Left renal pelvis (tissue), 4 donors: ENCODE measurements at regions not wholly inside any gene's neighbourhood (a gene's known extent, or its start where the extent isn't known, plus 50 kb on each side); places are given as distances from the start of the nearest gene placed in this dataset.

Experiments used
- DNase-seq, 4 donors: peaks; one replicate each; pipeline ENCODE4 v3.0.0-alpha.2; 2013; ENCODE audit warnings: low read depth in 4 of 4, low spot score in 3 of 4

DNA sequence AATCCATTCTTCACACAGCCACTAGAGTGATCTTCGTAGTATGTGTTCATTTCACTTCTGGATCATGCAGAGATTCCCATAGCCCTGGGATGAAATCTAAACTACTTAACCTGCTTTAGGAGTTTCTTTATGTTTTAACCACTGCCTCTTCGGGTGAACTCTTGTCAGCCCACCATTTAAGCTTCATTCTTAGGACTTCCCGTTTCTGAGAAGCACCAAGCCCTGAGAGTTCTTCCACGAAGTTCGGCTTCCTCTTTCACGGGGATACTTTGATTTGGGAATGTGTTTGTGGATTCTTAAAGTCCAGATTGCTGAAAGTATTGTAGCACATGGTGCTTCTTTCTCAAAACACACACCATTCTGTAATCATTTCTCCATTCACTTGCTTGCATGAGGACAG is 205.0 kb downstream of the UBE2E3 start:
- DNase-seq, result no peak

DNA sequence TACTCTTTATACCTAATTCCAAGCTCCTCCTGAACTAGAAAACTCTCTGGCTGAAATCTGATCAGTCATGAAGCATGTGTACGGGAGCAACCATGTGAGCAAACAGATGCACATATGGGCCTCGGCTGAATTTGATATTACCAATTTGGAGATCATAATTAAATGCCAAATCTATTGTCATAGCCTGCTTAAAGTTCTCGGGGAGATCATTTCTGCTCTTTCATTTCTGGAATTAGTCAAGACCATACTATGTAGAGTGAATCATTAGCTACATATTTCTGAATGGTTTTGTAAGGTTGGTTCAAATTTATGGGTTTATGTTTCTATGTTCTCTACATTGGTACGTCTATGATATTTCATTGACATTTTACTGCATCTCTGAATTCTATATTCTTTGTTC is 205.5 kb downstream of the UBE2E3 start:
- no peak for DNase-seq

DNA sequence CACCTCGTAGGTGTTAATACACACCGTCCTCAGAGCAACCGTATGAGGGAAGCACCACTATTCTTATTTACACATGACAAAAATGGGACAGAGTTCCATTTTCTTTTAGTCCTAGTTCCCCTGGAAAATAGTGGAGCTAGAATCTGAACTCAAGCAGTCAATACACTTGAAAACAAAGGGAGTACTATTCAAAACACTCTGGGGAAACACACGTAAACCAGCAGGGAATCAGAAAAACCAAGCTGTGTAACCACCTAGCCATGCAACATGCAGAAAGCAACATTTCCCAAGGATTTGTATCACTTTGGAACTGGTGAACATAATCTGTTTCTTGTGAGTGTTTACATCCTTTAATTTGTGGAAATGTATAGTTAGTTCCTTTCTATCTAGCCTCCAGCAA is 208.2 kb downstream of the UBE2E3 start:
- no peak for DNase-seq

DNA sequence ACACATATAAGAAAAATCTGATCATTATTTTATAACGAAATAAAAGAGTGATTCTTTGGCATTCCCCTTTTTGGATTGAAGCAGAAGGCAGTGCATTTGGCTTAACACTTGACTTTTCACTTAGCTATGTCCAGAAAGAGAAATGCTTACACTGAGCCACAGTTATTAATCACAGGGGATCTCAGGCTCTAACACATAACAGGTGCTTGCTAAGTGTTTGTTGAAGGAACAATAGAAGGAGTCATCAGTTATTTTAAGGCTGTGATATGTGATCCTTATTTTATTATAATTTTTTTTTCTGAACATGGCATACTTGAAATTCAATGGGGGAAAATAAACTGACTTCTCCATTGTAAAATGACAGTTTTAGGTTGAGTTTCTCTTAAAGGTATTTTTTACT is 209.5 kb downstream of the UBE2E3 start:
- no peak for DNase-seq

DNA sequence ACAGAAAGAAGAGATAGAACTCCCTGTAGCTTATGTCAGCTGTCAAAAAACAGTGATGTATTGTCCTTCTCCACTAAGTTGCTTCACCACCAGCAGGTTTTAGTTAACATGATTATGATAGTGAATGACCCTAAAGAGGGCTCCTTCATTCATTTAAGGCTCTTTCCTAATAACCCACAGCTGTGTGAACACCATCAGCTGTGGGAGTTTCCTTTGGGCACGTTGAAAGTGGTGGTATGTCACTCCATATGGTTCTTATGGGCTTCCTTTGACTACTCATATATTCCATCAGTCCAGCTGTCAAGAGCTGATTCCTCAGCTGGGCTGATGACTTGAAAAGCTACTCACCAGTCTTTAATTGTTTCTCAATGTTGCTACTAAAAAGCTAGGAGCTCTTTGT is 210.3 kb downstream of the UBE2E3 start:
- no peak for DNase-seq

DNA sequence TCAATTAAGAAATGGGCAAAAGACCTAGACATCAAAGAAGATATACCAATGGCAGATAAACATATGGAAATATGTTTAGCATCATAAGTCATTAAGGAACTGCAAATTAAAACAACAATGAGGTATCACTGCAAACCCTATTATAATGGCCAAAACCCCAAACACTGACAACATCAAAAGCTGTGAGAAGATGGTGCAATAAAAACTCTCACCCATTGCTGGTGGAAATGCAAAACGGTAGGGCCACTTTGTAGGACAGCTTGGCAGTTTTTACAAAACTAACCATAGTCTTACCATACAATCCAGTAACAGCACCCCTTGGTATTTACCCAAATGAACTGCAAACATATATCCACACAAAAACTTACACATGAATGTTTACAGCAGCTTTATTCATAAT is 213.1 kb downstream of the UBE2E3 start:
- DNase-seq, result no peak

DNA sequence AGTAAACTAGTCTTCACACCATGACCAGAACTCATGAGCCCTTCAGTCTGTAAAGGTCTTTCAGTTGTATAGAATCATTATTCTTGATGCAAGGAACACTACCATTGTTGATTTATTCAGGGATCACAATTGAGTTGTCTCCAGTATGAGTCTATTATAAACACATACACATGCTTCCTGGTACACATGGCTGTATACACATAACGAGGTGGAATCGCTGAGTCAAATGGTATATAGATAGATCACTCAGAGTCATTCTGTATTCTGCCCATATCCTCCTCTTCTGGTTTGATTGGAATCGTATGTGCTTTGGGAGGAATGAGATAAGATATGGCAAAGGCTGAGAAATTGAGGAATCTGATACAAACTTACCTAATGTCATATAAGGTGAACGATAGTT is 216.0 kb downstream of the UBE2E3 start:
- no peak for DNase-seq

DNA sequence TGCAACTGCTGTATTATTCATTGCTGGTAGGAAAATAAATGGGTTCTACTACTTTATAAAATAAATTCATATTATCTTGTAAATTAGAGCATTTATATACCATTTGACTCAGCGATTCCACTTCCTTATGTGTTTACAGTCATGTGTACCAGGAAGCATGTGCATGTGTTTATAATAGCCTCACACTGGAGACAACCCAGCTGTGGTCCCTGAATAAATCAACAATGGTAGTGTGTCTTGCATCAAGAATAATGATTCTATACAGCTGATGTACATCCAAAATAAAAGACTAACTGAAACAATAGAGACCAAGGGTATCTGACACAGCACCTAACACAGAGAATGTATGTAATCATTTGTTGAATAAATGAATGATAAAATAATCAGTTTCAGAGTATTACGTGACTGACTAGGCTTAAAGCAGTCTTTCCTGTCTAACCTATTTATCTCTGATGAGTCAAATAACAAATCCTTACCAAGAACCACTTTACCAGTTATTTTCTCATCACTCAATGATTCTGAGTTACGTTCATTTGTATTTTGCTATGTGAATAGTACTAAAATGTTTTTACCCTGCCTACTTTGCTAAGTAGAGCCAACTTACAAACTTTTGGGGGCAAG is 216.8 kb downstream of the UBE2E3 start:
- DNase-seq, result peak in 2 of 4 donors; percentile 18 to 29

DNA sequence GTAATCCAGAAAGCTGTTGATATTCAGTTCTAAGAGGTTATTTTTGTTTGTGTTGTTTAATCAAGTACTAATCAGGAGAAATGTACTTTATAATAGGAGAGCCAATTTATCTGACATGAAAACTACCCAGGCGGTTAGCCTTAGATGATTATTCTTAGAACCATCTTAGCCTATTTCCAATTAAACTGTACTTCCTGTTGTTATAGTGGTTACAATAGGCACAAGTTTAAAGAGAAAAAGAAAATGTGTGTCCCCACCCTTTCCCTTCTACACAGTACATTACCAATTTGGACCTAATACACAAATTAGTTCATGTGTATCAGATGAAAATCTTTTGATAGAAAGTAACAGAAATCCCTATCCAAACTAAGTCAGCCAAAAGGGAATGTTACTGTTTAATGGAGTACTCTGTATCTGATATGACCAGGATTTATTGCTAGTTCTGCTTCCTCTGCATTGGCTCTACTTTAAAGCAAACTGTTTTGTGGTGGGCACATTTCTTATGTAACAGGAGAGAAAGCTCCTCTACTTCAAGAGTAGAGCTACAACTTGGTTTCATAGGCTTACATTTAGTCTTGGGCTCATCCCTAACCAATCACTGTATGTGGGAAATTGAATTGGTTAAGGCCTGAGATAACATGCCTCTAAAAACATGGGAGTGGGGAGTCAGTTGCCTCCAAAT is 217.9 kb downstream of the UBE2E3 start:
- DNase-seq, result no peak

DNA sequence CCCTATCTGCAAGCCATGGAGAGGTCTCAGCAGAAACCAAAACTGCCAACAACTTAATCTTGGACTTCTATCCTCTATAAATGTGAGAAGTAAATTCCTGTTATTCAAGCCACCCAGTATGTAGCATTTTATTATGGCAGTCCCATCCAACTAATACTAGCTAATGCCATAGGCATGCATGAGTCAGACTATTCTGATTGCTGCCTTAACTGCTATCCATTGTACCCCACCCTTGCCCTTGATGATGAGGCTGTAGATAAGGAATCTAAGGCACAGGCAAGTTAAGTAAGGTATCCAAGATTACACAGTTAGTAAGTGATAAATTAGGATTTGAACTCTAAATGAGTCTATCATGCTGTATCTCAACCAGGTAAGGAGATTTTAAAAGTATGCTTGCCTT is 223.0 kb downstream of the UBE2E3 start:
- DNase-seq, result no peak

DNA sequence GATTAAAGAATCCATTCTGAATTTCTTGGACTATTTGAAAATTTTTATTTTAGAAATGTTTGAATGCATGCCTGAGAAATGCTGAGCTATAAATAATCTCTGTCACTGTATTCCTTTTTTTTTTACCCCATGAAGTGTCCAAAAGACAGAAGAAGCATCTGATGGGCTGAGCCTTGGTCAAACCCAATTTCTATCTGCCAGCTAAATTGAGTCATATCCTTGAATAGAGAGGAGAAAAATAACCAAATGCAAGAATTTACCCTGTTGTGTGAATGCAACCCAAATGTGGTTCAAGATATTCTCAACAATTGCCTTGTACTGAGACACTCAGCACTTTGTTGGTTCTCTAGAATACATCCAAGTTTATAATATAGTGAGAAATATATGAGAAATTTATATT is 223.5 kb downstream of the UBE2E3 start:
- DNase-seq, result no peak

DNA sequence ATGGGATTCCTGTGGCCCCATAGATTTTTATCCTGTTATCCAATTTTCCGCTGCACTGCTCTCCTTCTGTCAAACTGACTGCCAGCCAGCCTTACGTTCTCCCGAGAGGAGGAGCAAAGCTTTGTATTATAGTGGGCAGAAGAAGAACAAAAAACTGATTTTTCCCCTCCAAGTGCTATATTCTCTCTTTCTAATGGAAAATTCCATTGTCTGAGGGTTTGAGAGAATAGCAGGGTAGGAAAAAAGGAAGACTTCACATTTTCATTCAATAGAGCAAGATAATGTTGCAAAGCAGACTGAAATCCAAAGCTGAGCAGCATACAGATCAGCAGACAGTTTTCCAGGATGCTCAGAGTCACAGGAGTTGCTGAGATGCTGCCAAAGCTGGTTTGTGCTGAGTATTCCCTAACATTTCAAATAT is 238.0 kb downstream of the UBE2E3 start:
- DNase-seq, result no peak

DNA sequence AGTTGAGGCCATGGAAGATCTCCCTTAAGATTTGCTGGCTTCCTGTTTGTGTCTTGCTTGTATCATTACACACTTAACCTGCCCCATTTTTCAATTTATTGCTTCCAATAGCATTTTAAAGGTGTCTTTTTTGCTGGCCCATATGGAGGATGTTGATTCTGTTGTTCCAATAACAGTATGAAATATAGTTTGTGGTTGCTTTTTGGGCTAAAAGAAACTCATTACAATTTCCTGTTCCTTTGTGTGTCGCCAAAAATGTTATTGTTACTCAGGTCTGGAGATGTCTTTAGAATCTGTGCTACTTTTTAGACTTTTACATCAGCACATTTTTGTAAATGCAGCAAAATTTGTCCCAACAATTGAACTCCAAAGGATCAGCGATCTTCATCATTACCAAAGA is 234.0 kb upstream of the ITGA4 start:
- DNase-seq, result no peak

DNA sequence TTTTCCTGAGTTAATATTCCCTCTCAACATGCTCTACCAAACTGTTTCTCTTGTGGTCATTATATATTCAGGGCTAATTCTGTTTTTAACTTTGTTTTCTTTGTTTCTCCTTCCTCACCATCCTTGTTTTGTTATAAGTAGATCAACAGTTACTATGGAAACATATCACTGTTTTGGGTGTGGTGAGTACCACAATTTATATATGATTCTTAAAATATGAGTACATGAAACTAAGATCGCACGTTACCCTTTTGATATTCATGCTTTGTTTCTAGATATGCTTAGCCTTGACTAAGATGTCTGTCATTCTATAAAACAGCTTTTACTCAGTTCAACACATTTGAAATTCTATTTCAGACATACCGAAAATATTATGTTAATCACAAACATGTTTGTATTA is 232.3 kb upstream of the ITGA4 start:
- DNase-seq, result no peak

DNA sequence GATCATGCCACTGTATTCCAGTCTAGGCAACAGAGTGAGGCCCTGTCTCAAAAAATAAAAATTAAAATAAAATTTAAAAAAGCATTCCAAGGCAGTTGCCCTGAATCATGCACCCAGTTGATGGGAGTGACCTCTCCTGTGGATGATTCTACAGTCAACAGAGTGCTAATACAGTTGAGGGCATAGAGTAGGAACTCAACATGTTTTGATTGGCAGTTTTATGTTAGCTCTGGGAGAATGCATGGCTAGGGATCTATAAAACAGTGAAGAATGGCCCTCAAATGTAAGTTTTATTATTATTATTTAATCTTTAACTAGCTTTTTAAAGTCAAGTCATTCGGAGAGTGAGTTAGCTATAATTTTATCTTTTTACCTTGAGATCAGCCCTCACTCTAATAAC is 228.5 kb upstream of the ITGA4 start:
- DNase-seq, result no peak

DNA sequence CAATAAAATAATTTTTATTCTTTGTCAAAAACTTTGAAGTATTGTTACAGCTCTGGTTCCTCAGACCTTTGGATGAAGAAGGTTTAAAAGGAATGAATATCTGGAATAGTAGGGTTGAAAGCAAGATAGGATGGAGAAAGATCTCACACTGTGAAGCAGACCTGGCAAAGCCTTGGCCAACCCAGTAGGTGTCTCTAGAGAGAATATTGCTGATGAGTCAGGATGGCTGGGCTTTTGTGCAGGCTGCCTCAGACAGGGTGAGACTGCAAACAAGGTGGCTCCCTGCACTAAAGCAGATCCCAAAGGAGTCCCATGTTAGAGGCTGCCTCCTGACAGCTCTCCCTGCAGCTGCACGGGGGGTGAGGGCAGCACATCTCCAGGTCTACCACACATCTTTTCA is 226.0 kb upstream of the ITGA4 start:
- no peak for DNase-seq

DNA sequence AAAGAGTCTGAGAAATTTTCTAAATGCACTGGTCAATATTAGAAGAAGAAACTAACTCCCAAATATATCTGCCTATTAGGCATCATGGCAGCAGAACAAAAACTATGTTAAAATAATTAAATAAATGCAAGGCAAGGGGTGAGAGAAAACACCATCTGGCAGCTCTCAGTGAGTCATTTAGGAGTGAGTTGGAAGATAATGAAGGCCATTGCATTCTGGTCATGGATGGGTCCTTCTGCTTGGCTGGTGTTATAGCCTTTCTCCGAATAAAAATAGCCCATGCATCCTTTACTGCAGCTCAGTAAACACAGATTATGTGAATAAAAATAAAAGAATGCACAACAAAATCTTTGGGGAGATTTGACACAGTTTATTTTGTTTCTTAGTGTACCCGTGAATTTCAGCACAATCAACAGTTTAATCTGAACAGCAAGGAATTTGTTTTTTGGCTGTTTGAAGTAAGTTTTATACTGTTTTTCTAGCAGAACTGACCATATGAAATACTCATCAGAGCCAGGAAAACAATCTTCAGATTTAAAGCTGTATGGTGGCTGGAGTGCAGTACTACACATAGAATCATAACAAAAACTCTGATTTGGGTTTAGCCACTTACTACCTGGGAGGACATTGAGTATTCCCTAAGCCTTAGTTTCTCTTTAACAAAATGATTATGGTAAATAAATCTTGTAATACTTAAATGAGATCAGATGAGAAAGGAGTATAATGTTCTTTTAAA is 225.1 kb upstream of the ITGA4 start:
- DNase-seq, result no peak

DNA sequence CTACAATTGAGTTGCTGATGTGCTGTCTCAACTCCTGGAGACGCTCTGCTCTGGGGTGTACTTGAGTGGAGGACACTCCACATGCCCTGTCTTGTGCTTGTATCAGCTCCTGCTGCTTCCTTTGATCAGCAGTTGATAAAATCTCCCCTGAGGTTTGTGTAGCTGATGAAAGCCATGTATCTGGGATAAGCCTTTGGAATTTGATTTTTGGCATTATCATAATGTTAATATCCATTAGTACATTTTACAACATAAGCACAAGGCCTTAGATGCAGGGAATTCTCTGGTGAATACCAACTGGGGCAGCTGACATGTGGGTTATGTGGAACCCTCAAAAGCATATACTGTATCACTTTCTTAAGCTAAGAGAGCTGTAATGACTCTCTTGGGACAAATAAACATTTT is 222.7 kb upstream of the ITGA4 start:
- DNase-seq, result no peak

DNA sequence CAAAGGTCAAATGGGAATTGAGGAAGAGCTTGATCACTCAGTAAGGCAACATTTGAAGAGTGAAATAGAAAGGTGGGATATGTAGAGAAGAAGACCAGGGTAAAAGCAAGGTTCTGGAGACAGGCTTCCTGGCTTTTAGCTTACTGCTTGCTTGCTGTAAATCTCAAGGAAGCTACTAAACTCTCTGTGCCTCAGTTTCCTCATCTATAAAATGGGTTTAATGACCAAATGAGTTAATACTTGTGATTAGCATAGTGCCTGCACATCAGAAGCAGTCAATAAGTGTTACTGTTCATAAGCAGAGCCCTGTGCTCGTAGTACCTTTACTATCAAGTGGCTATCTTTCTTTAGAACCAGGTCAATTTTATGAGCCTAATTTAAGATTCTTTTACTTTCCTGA is 222.2 kb upstream of the ITGA4 start:
- DNase-seq, result no peak

DNA sequence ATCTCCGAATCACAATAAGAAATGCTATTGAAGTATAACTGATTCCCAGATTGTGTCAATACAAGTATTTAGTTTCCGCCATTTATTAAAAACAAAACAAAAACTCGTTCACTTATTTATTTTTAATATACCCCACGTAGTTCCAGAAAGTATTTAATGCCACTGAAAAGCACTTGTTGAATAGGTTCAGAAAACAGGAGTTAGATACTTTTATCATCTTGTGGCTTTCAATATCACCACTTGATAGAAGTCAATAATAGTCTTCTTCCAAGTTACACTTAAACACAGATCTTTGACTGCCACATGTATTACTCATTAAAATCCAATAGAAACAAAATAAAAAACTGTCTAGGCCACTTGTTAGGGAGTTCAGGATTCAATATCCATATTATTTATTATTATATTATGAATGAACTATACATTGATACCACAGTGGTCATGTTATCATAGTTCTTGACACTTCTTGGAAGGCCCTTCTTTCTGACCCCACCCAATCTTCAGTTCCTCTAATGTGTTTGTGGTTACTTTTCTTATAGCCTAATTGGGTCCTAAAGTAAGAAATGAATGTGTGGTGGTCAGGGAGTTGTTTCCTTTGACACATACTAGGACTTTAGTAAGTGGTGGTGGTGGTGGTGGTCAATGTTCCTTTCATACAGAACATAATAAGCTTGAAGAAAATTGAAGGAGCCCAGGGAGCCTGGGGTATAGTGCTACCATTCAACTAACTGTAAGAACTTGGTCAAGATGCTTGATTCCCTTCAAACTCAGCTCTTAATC is 221.3 kb upstream of the ITGA4 start:
- no peak for DNase-seq

DNA sequence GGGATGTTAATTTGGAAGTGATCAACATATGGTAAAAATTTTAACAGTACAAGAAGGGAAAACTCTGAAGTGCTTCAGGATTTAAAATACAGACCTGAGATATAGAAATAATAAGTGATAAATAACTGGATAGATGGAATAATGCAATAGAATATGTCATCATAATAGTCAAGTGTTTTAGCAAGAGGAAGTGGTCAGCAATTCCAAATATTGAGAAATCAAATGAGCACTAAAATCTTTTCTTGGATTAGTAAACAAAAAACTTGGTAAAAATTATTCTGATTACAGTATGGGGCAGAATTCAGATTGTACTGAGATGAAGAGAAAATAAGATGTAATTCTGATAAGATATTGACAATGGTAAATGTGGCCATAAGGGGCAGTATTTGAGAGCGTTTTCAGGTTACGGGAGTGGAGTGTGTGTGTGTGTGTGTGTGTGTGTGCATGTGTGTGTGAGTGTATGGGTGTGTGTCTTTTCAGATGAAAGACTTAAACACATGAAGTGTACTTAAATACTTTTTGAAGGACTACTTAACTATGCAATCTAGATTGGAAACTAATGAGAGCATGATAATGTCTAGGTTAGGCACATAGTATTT is 217.9 kb upstream of the ITGA4 start:
- no peak for DNase-seq
